Muscle of back (tissue), 3 donors: ENCODE measurements at regions not wholly inside any gene's neighbourhood (a gene's known extent, or its start where the extent isn't known, plus 50 kb on each side); places are given as distances from the start of the nearest gene placed in this dataset.

Experiments
- DNase-seq, 3 donors: peaks; one replicate each; pipeline versions ENCODE4 v3.0.0 to v3.0.0-alpha.2; 2013

DNA sequence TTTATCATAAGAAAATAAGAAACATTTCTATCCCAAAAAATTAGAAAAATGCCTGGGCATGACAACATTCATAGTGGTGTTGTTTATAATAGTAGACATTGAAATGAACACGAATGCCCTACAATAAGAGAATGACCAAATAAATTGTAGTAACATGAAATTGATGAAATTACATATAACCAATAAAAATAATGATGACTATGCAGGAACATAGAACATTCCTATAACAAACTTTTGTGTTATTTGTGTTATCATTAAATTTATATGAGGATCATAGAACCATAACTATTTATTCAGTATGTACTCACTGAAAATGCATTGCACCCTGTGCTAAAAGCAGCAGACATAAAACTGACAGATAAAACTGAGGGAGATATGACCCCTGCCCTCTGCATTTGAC is 399.7 kb downstream of the CBLN4 start:
- no peak for DNase-seq

- DNase-seq, result no peak
Measured at GRCh38 chr20:55597526-55597925, 407.8 kb downstream of the CBLN4 start.

- DNase-seq, result no peak
Measured at GRCh38 chr20:55596431-55596830, 408.9 kb downstream of the CBLN4 start.

GRCh38 chr20:55592866-55593265 is 412.5 kb downstream of the CBLN4 start:
- no peak for DNase-seq

DNA sequence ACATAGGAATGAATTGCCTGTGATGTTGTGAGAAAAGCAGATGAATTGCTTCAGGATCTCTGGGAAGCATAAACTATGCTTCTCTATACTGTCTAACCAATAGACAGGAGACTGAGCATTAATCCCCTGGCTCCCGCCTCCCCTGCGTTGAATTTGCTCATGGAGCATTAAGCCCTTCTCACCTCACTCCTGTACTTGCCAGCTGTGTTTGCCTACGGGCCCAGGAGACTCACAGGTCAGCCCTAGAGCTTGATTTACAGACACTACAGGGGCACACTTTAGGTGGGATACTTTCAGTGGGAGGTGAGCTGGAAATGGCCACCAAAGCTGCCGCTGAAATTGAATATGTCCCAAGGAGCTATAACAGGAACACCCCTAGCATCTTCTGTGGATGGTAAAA is 418.7 kb downstream of the CBLN4 start:
- no peak for DNase-seq

GRCh38 chr20:55584964-55585363 is 420.4 kb downstream of the CBLN4 start:
- no peak for DNase-seq

GRCh38 chr20:55584307-55584706 is 421.0 kb downstream of the CBLN4 start:
- no peak for DNase-seq

GRCh38 chr20:55583036-55583435 is 422.3 kb downstream of the CBLN4 start:
- no peak for DNase-seq

- peak in 1 of 3 donors; percentile 19 for DNase-seq
Measured at GRCh38 chr20:55582498-55582897, 422.8 kb downstream of the CBLN4 start.

- no peak for DNase-seq
Measured at GRCh38 chr20:55581519-55581918, 423.8 kb downstream of the CBLN4 start.

DNA sequence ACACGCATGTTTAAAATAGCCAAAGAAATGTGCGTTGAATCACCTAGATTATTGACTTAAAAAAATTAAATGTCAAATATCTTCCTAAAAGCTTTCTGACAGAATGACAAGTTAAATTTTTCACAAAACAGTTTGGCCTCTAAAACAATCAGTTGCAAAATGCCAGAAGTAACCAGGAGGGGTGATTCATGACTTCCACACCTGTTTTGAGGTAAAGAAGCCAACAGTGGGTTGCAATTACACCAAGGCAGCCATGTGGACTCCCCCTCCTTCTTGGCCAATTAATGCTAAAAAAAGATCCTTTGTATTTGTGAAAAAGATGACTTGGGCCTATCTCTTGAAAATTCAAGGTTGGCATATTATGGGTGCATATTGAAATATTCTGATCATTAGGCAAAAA is 424.8 kb downstream of the CBLN4 start:
- DNase-seq, result no peak

GRCh38 chr20:55579802-55580201 is 425.5 kb downstream of the CBLN4 start:
- DNase-seq, result no peak

GRCh38 chr20:55576981-55577380 is 428.3 kb downstream of the CBLN4 start:
- DNase-seq, result no peak

- peak; percentile 9 to 53 (median 21) for DNase-seq
Measured at GRCh38 chr20:55569084-55569483, 436.2 kb downstream of the CBLN4 start.

GRCh38 chr20:55567826-55568225 is 437.5 kb downstream of the CBLN4 start:
- DNase-seq, result no peak

GRCh38 chr20:55565096-55565773 is 440.1 kb downstream of the CBLN4 start:
- no peak for DNase-seq

DNA sequence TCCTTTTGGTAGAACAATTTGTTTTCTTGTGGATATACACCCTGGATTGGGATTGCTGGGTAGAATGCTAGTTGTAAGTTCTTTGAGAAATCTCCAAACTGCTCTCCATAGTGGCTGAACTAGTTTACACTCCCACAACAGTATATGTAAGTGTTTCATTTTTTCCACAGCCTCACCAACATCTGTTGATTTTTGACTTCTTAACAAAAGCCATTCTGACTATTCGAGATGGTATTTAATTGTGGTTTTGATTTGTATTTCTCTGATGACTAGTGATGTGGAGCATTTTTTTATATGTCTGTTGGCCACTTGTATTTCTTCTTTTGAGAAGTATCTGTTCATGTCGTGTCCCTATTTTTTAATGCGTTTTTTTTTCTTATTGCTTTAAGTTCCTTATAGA is 444.1 kb downstream of the CBLN4 start:
- DNase-seq, result no peak

GRCh38 chr20:55557191-55557590 is 448.1 kb downstream of the CBLN4 start:
- no peak for DNase-seq

DNA sequence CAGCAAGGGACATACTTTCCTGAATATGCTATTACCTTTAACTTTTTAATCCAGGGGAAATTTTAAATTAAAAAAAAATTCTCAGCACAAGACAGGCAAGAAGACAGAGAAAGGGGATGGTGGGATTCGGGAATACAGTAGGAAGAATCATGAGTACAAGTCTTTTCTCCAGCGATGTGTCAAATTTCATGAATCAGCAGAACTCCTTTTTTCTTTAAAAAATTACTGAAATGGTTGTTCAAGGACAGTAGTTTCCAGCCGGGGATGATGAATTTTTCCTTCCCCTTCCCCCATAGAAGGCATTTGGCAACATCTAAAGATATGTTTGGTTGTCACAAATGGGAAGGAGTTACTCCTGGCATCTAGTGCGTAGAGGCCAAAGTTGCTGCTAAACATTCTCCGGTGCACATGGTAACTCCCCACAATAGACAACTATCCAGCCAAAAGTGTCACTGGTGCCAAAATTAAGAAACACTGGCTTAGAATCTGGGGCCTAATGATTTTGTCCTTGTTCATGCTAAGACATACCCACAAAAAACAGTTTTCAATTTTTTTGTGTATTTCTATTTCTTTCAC is 450.2 kb downstream of the CBLN4 start:
- no peak for DNase-seq

DNA sequence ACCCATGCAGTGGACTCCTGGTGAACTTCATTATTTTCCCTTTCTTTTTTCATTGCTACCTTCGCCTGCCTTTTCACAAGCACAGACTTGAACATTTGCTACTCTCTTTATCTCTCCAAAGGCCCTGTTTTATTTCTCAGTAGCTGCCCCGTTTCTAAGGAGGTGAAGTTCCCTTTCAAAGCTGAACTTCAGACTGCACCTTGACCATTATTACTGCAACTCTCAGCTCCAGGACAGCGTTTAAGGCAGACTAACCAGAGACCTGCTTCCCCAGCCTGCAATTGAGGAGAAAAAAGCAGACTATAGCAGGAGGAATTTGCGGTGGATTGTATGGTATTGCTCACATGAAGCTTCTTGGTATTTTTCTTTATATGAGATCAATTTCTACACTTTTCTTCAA is 460.7 kb downstream of the CBLN4 start:
- no peak for DNase-seq

GRCh38 chr20:55540486-55540885 is 464.8 kb downstream of the CBLN4 start:
- DNase-seq, result no peak

- no peak for DNase-seq
Measured at GRCh38 chr20:55540013-55540412, 465.3 kb downstream of the CBLN4 start.

DNA sequence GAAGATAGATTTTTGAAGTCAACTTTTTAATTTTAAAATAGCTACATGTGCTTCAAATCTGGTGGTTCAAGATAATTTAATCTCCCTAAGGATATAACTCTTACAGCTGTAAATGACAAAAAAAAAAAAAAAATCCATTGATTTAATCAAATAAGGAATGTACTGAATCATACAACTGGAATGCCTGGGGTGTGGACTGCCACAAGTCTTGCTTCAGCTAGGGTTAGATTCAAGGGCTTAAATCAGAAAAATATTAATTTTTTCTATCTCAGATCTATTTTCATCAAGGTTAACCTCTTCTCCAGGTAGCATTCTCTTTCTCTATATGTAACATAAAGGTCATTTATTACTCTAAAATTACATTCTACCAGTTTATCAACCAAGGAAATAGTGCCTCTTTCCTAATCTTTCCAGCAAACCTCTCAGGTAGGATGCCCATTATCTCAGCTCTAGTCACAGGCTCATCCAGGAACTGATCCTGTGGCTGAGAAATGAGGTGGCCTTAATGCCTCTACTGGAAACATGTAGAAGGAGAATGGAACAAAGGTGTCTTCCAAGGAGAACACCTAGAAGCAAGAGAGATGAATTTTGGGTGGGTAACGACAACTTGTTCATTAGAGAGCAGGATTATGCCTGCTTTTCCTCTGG is 466.9 kb downstream of the CBLN4 start:
- DNase-seq, result no peak

DNA sequence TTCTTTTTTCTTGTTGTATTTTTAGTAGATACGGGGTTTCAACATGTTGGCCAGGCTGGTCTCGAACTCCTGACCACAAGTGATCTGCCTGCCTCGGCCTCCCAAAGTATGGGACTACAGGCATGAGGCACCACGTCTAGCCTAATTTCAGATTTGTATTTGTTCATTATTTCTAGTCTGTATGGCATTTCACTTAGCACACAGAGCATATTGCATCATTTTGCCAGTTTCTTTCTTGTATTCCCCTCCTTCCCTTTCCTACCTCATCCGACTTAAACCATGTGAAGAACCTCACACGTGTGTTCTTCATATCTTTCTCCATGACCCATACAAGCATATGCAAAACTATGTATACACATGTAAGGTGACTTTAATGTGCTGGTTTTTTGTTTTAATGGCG is 470.0 kb downstream of the CBLN4 start:
- no peak for DNase-seq
